Rectal smooth muscle tissue (tissue), 1 donor: ENCODE measurements at regions not wholly inside any gene's neighbourhood (a gene's known extent, or its start where the extent isn't known, plus 50 kb on each side); places are given as distances from the start of the nearest gene placed in this dataset.
"Not testable (repeated sequence)": the region's sequence is repeated elsewhere in the genome, so short reads cannot be mapped to it uniquely, and the experiment has no call there.

ENCODE experiments used
- H3K27ac ChIP-seq: one replicate; pipeline ENCODE4 v1.7.0; 2013; ENCODE audit warnings: low read depth, low read length, inconsistent platforms
- H3K27me3 ChIP-seq: one replicate; pipeline ENCODE4 v1.7.0; 2013; ENCODE audit warnings: low read length; ENCODE audit not compliant: control insufficient read depth, insufficient read depth
- H3K36me3 ChIP-seq: one replicate; pipeline ENCODE4 v1.7.0; 2013; ENCODE audit warnings: low read length; ENCODE audit not compliant: control insufficient read depth, insufficient read depth
- H3K4me1 ChIP-seq: one replicate; pipeline ENCODE4 v1.7.0; 2013; ENCODE audit warnings: low read length; ENCODE audit not compliant: control insufficient read depth, insufficient read depth
- H3K4me3 ChIP-seq: one replicate; pipeline ENCODE4 v1.7.0; 2013; ENCODE audit warnings: low read length
- H3K9ac ChIP-seq: one replicate; pipeline ENCODE4 v1.7.0; 2013; ENCODE audit warnings: low read length

- no peak overlapping the region for H3K4me3 ChIP-seq
- no peaks in the 10 kb centered on the region for H3K27me3 ChIP-seq
- H3K9ac ChIP-seq = no peak overlapping the region
- H3K4me1 ChIP-seq = no peaks in the 10 kb centered on the region
- no peak overlapping the region for H3K27ac ChIP-seq
- H3K36me3 ChIP-seq = no peaks in the 10 kb centered on the region
Observed at GRCh38 chr13:81031996-81032395, 691.1 kb upstream of the SPRY2 start.

- Histone ChIP-seq H3K27me3 (no peaks in the 10 kb centered on the region), H3K9ac (no peak overlapping the region), H3K36me3 (no peaks in the 10 kb centered on the region), H3K4me3 (no peak overlapping the region), H3K4me1 (no peaks in the 10 kb centered on the region), H3K27ac (no peak overlapping the region)
Observed at GRCh38 chr13:81025091-81025490, 684.2 kb upstream of the SPRY2 start.

- H3K9ac ChIP-seq = no peak overlapping the region
- no peaks in the 10 kb centered on the region for H3K4me1 ChIP-seq
- no peak overlapping the region for H3K27ac ChIP-seq
- no peak overlapping the region for H3K4me3 ChIP-seq
- no peaks in the 10 kb centered on the region for H3K27me3 ChIP-seq
- H3K36me3 ChIP-seq = no peaks in the 10 kb centered on the region
Observed at GRCh38 chr13:81021284-81021840, 680.4 kb upstream of the SPRY2 start.

- no peaks in the 10 kb centered on the region for H3K4me1 ChIP-seq
- no peak overlapping the region for H3K9ac ChIP-seq
- no peak overlapping the region for H3K4me3 ChIP-seq
- no peak overlapping the region for H3K27ac ChIP-seq
- no peaks in the 10 kb centered on the region for H3K27me3 ChIP-seq
- H3K36me3 ChIP-seq = no peaks in the 10 kb centered on the region
Observed at GRCh38 chr13:81020010-81020409, 679.1 kb upstream of the SPRY2 start.

- Histone ChIP-seq H3K4me1 (no peaks in the 10 kb centered on the region), H3K9ac (no peak overlapping the region), H3K36me3 (no peaks in the 10 kb centered on the region), H3K4me3 (no peak overlapping the region), H3K27ac (no peak overlapping the region), H3K27me3 (no peaks in the 10 kb centered on the region)
Observed at GRCh38 chr13:81018936-81019335, 678.0 kb upstream of the SPRY2 start.

- H3K4me1 ChIP-seq = no peaks in the 10 kb centered on the region
- no peaks in the 10 kb centered on the region for H3K36me3 ChIP-seq
- H3K27ac ChIP-seq = no peak overlapping the region
- no peaks in the 10 kb centered on the region for H3K27me3 ChIP-seq
- H3K9ac ChIP-seq = no peak overlapping the region
- no peak overlapping the region for H3K4me3 ChIP-seq
Observed at GRCh38 chr13:81017513-81018152, 676.7 kb upstream of the SPRY2 start.

- no peak overlapping the region for H3K9ac ChIP-seq
- H3K36me3 ChIP-seq = no peaks in the 10 kb centered on the region
- no peak overlapping the region for H3K4me3 ChIP-seq
- H3K4me1 ChIP-seq = no peaks in the 10 kb centered on the region
- H3K27me3 ChIP-seq = no peaks in the 10 kb centered on the region
- no peak overlapping the region for H3K27ac ChIP-seq
Observed at GRCh38 chr13:81012031-81012430, 671.1 kb upstream of the SPRY2 start.

- H3K9ac ChIP-seq = no peak overlapping the region
- H3K4me1 ChIP-seq = no peaks in the 10 kb centered on the region
- H3K36me3 ChIP-seq = no peaks in the 10 kb centered on the region
- H3K27ac ChIP-seq = no peak overlapping the region
- no peak overlapping the region for H3K4me3 ChIP-seq
- H3K27me3 ChIP-seq = no peaks in the 10 kb centered on the region
Observed at GRCh38 chr13:81001828-81002385, 661.0 kb upstream of the SPRY2 start.

- not testable (repeated sequence) for H3K4me3 ChIP-seq, H3K36me3 ChIP-seq, H3K27ac ChIP-seq, H3K4me1 ChIP-seq, H3K27me3 ChIP-seq, H3K9ac ChIP-seq
Observed at GRCh38 chr13:80998603-80999002, 657.7 kb upstream of the SPRY2 start.

- Histone ChIP-seq H3K36me3 (no peaks in the 10 kb centered on the region), H3K4me1 (no peaks in the 10 kb centered on the region), H3K9ac (no peak overlapping the region), H3K4me3 (no peak overlapping the region), H3K27ac (no peak overlapping the region), H3K27me3 (no peaks in the 10 kb centered on the region)
Observed at GRCh38 chr13:80989747-80990146, 648.8 kb upstream of the SPRY2 start.

GRCh38 chr13:80989241-80989640, 648.3 kb upstream of the SPRY2 start:
- Histone ChIP-seq H3K4me1 (no peaks in the 10 kb centered on the region), H3K27me3 (no peaks in the 10 kb centered on the region), H3K27ac (no peak overlapping the region), H3K4me3 (no peak overlapping the region), H3K9ac (no peak overlapping the region), H3K36me3 (no peaks in the 10 kb centered on the region)

GRCh38 chr13:80988391-80989151, 647.6 kb upstream of the SPRY2 start:
- H3K4me1 ChIP-seq = no peaks in the 10 kb centered on the region
- no peak overlapping the region for H3K4me3 ChIP-seq
- no peaks in the 10 kb centered on the region for H3K36me3 ChIP-seq
- no peaks in the 10 kb centered on the region for H3K27me3 ChIP-seq
- no peak overlapping the region for H3K27ac ChIP-seq
- H3K9ac ChIP-seq = no peak overlapping the region
